LNCaP clone FGC (cell line): ENCODE measurements at regions not wholly inside any gene's neighbourhood (a gene's known extent, or its start where the extent isn't known, plus 50 kb on each side); places are given as distances from the start of the nearest gene placed in this dataset.

Experiments used
- DNase-seq: peaks from one replicate; pipeline ENCODE4 v3.0.0-alpha.2; 2011; ENCODE audit warnings: low read depth
- H3K4me3 ChIP-seq: 2 replicates; pipeline ENCODE4 v1.5.1; 2011; ENCODE audit warnings: mild to moderate bottlenecking, low read depth, low read length, control low read depth
- TF ChIP-seq, protein P1 (sequence below): IDR thresholded peaks from 2 replicates; pipeline ENCODE4 v1.5.1; 2012; ENCODE audit warnings: mild to moderate bottlenecking; ENCODE audit not compliant: control insufficient read depth, insufficient read depth; ENCODE audit errors: extremely low read depth

DNA sequence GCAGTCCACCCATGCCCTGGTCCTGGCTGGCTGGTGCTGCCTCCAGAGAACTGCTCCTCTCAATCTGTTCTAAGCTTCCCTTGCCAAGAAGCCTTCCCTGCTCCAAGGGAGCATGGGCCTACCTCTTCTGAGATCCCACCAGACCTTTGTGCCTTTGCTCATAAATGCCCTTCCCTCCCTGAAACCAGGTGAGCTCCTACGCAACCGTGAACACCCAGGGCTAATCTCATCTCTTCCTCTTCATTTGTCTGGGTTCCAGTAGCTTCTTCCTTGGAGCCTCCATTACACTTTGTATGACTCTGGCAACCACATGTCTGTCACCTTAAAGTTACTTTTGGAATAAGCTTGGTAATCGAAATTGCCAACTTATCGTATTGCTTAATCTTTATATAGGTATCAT is 270.6 kb downstream of the PBX3 start:
- TF ChIP-seq, protein P1, sequence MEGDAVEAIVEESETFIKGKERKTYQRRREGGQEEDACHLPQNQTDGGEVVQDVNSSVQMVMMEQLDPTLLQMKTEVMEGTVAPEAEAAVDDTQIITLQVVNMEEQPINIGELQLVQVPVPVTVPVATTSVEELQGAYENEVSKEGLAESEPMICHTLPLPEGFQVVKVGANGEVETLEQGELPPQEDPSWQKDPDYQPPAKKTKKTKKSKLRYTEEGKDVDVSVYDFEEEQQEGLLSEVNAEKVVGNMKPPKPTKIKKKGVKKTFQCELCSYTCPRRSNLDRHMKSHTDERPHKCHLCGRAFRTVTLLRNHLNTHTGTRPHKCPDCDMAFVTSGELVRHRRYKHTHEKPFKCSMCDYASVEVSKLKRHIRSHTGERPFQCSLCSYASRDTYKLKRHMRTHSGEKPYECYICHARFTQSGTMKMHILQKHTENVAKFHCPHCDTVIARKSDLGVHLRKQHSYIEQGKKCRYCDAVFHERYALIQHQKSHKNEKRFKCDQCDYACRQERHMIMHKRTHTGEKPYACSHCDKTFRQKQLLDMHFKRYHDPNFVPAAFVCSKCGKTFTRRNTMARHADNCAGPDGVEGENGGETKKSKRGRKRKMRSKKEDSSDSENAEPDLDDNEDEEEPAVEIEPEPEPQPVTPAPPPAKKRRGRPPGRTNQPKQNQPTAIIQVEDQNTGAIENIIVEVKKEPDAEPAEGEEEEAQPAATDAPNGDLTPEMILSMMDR, result no peak
- no peak overlapping the region for H3K4me3 ChIP-seq
- no peak for DNase-seq

GRCh38 chr9:126020836-126021235 is 273.7 kb downstream of the PBX3 start:
- TF ChIP-seq, protein P1, result no peak
- no peak for DNase-seq
- H3K4me3 ChIP-seq, result no peak overlapping the region

GRCh38 chr9:126023962-126024361 is 276.8 kb downstream of the PBX3 start:
- no peak overlapping the region for H3K4me3 ChIP-seq

GRCh38 chr9:126024581-126025230 is 277.5 kb downstream of the PBX3 start:
- H3K4me3 ChIP-seq, result no peak overlapping the region
- TF ChIP-seq, protein P1, result no peak
- DNase-seq, result no peak

More at GRCh38 chr9:126023962-126024361, 276.8 kb downstream of the PBX3 start:
- no peak for DNase-seq
- TF ChIP-seq, protein P1, result no peak

GRCh38 chr9:126025991-126026390 is 278.8 kb downstream of the PBX3 start:
- DNase-seq, result no peak
- TF ChIP-seq, protein P1, result no peak
- H3K4me3 ChIP-seq, result no peak overlapping the region

DNA sequence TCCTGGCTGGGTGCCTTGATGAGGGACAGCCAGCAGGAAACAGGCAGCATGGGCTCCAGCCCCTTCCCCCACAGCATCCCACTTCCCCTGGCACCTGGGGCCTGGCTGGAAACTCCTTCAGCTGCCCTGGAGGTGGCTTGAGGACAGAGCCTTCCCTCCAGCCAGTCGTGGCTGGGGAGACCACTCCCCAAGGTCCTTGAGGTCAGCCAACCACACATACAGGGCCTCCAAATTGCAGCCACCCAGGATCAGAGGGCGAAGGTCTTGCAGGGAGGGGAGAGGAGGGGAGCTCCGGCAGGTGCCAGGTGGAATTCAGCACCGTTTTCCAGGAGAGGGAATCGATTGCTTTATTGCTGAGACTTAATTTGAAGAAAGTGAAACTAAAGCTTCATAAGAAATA is 280.4 kb downstream of the PBX3 start:
- TF ChIP-seq, protein P1, result no peak
- DNase-seq, result no peak
- no peak overlapping the region for H3K4me3 ChIP-seq

DNA sequence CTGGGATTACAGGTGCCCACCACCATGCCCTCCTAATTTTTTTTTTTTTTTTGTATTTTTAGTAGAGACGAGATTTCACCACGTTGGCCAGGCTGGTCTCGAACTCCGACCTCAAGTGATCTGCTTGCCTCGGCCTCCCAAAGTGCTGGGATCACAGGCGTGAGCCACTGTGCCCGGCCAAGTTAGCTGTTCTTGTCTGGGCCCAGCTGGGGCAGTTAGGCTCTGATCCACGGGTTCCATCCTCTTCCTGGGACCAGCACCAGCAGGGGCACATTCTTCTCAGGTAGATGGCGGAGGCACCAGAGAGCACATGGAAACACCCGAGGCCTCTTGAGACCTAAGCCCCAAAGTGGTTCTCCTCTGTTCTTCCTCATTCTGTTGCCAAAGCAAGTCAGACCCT is 281.6 kb downstream of the PBX3 start:
- TF ChIP-seq, protein P1, result no peak
- DNase-seq, result no peak

More for the DNA sequence above, 281.6 kb downstream of the PBX3 start:
- H3K4me3 ChIP-seq, result no peak overlapping the region
